K562 (cell line): ENCODE measurements at regions not wholly inside any gene's neighbourhood (a gene's known extent, or its start where the extent isn't known, plus 50 kb on each side); places are given as distances from the start of the nearest gene placed in this dataset.

ENCODE experiments used
- ATAC-seq: fragments of 200-7000 bp; cut with Tn5 transposase; 3 replicates; pipeline ENCODE4 v1.9.1; 2020; ENCODE audit warnings: moderate library complexity
- BruUV-seq: library from RNA; stranded (reverse); fragments of 400-500 nt; replicated peaks from 2 replicates; lab custom pipeline; 2021; lab: Mats Ljungman, UMichigan
- CTCF ChIA-PET: fragments of 300-600 bp; formaldehyde crosslinking; extraction: SDS; loops from one replicate; lab custom pipeline; 2021; ENCODE audit warnings: low intra/inter-chr PET ratio; lab: Yijun Ruan, JAX
- POLR2A ChIA-PET: fragments of 300-600, 350-650 bp; sonication (Branson Sonifier 250); formaldehyde crosslinking; extraction: SDS; loops from one replicate; lab custom pipeline; 2021; ENCODE audit warnings: antibody characterized with exemption, inconsistent platforms; lab: Yijun Ruan, JAX
- DNase-seq, 4 experiments: peaks; one replicate each; pipeline versions ENCODE4 v3.0.0 to v3.0.0-alpha.2; 2011 to 2018; ENCODE audit warnings: low spot score in 3 of 4, mixed read lengths in 3 of 4; ENCODE audit errors: extremely low read depth in 1 of 4
- FAIRE-seq: peaks from 2 replicates; lab custom pipeline; 2011; peaks lifted over from hg19 to GRCh38; lab: Jason Lieb, UNC
- H2AFZ ChIP-seq: 2 replicates; pipeline ENCODE4 v1.6.0; 2011; ENCODE audit warnings: low read depth, low read length, control low read depth, inconsistent platforms
- H3K27ac ChIP-seq: fragments of 200-600 bp; 3 replicates; pipeline ENCODE4 v1.8.0; 2011; ENCODE audit warnings: low read depth, mild to moderate bottlenecking, control low read depth, inconsistent platforms, low read length, moderate library complexity, mixed read lengths; ENCODE audit errors: extremely low read depth
- H3K27me3 ChIP-seq, 2 experiments: fragments of 300-600 bp in 1 of 2; 2 replicates in 1 of 2; 3 replicates in 1 of 2; pipeline versions ENCODE4 v1.6.0 to v1.8.0; 2011; ENCODE audit warnings: inconsistent platforms in 2 of 2, low read length in 2 of 2, mild to moderate bottlenecking in 1 of 2, mixed read lengths in 1 of 2, moderate library complexity in 1 of 2; ENCODE audit not compliant: control insufficient read depth in 2 of 2, insufficient read depth in 2 of 2
- H3K36me3 ChIP-seq: fragments of 300-600 bp; 3 replicates; pipeline ENCODE4 v1.8.0; 2011; ENCODE audit warnings: mild to moderate bottlenecking, low read length, inconsistent platforms; ENCODE audit not compliant: control insufficient read depth, insufficient read depth
- H3K4me1 ChIP-seq, 2 experiments: fragments of 200-600 bp in 1 of 2; replicated peaks in 1 of 2; 2 replicates in 1 of 2; 3 replicates in 1 of 2; pipeline versions ENCODE4 v1.5.1 to v1.8.0; 2011; ENCODE audit warnings: inconsistent platforms in 2 of 2, low read length in 2 of 2, mild to moderate bottlenecking in 1 of 2, mixed read lengths in 1 of 2, moderate library complexity in 1 of 2; ENCODE audit not compliant: control insufficient read depth in 2 of 2, insufficient read depth in 2 of 2
- H3K4me2 ChIP-seq: 2 replicates; pipeline ENCODE4 v1.6.1; 2011; ENCODE audit warnings: low read length, control low read depth, inconsistent platforms, mixed read lengths; ENCODE audit not compliant: insufficient read depth
- H3K4me3 ChIP-seq: fragments of 200-600 bp; sonication (generic), shearing (Covaris generic); 2 replicates; pipeline ENCODE4 v1.5.1; 2016; ENCODE audit warnings: control low read depth, inconsistent platforms
- H3K79me2 ChIP-seq: fragments of 200-600 bp; 3 replicates; pipeline ENCODE4 v1.8.0; 2011; ENCODE audit warnings: low read length, inconsistent platforms; ENCODE audit not compliant: control insufficient read depth, insufficient read depth
- H3K9ac ChIP-seq, 2 experiments: 2 replicates each; pipeline versions ENCODE4 v1.6.0 to v1.6.1; 2011; ENCODE audit warnings: low read depth in 2 of 2, low read length in 2 of 2, control low read depth in 1 of 2, inconsistent platforms in 1 of 2, mild to moderate bottlenecking in 1 of 2, mixed read lengths in 1 of 2; ENCODE audit not compliant: insufficient read depth in 1 of 2
- H3K9me1 ChIP-seq: one replicate; pipeline ENCODE4 v1.6.0; 2011; ENCODE audit warnings: inconsistent platforms, mild to moderate bottlenecking, low read length, moderate library complexity; ENCODE audit not compliant: control insufficient read depth, insufficient read depth
- H3K9me3 ChIP-seq: replicated peaks from 2 replicates; pipeline ENCODE4 v1.5.1; 2011; ENCODE audit warnings: low read depth, low read length, inconsistent platforms; ENCODE audit not compliant: control insufficient read depth, insufficient read depth
- H4K20me1 ChIP-seq: replicated peaks from 2 replicates; pipeline ENCODE4 v1.6.1; 2011; ENCODE audit warnings: low read length, inconsistent platforms, mixed read lengths; ENCODE audit not compliant: control insufficient read depth, insufficient read depth
- CEBPZ ChIP-seq: fragments of 150-350 bp; IDR thresholded peaks from 2 replicates; pipeline ENCODE4 v1.6.1; 2014; ENCODE audit warnings: low read depth, mild to moderate bottlenecking, low read length, borderline replicate concordance
- HDAC3 ChIP-seq: fragments of 450-650 bp; IDR thresholded peaks from 2 replicates; pipeline ENCODE4 v1.6.1; 2018; ENCODE audit warnings: borderline replicate concordance, mild to moderate bottlenecking, moderate library complexity; ENCODE audit not compliant: partially characterized antibody
- POLR2B ChIP-seq: fragments of 450-650 bp; IDR thresholded peaks from 2 replicates; pipeline ENCODE4 v1.6.1; 2018; ENCODE audit warnings: low read depth; ENCODE audit not compliant: partially characterized antibody
- RCOR1 ChIP-seq, 2 experiments: IDR thresholded peaks; 2 replicates each; pipeline ENCODE4 v1.6.1; 2012; ENCODE audit warnings: low read depth in 2 of 2, low read length in 2 of 2, borderline replicate concordance in 1 of 2, improper control_type of control experiment in 1 of 2
- ZNF224 ChIP-seq: sonication (generic); formaldehyde crosslinking; IDR thresholded peaks from 2 replicates; pipeline ENCODE4 v1.8.0; 2022; ENCODE audit warnings: mild to moderate bottlenecking, missing genetic modification reagents
- ZNF551 ChIP-seq: fragments of 250-450 bp; sonication (Bioruptor Pico); IDR thresholded peaks from 2 replicates; pipeline ENCODE4 v1.5.0; 2021; ENCODE audit warnings: mild to moderate bottlenecking, moderate library complexity
- ZNF696 ChIP-seq: fragments of 250-450 bp; sonication (Bioruptor Pico); conservative IDR thresholded peaks from 2 replicates; pipeline ENCODE4 v1.4.0; 2020; ENCODE audit warnings: mild to moderate bottlenecking, moderate library complexity
- WGBS: fragments of 100-300 bp; shearing (Covaris generic); methylation state at CpG from one replicate; pipeline ENCODE4 v1.1.6; 2016; ENCODE audit warnings: low coverage, mixed read lengths; ENCODE audit not compliant: insufficient coverage; ENCODE audit errors: missing lambda C conversion rate; 5-methylcytosine and 5-hydroxymethylcytosine counted together
- in situ Hi-C: fragments of 300-500 bp; cut with MboI; formaldehyde crosslinking; loops from 4 replicates; pipeline ENCODE4 v1.15.0; 2018; ENCODE audit warnings: inconsistent platforms, mixed read lengths
- intact Hi-C: fragments of 100-400 bp; cut with micrococcal nuclease; formaldehyde crosslinking; loops from 2 replicates; pipeline ENCODE4 v1.14.2; 2022
- TF ChIP-seq, protein P1 (sequence below): fragments of 250-450 bp; sonication (Bioruptor Pico); IDR thresholded peaks from 2 replicates; pipeline ENCODE4 v1.5.0; 2020; ENCODE audit warnings: mild to moderate bottlenecking
- TF ChIP-seq, protein P2 (sequence below), 2 experiments: IDR thresholded peaks; 2 replicates each; pipeline ENCODE4 v1.6.1; 2012; ENCODE audit warnings: improper control_type of control experiment in 2 of 2, low read depth in 2 of 2, low read length in 2 of 2, borderline replicate concordance in 1 of 2

GRCh38 chr4:19074036-19074435 lies 1052.5 kb upstream of the LCORL start:
- DNase-seq (no peak), ATAC-seq (no peak), FAIRE-seq (no peak)
- Histone ChIP-seq H4K20me1 (no peaks in the 10 kb centered on the region), H3K27me3 (no peaks in the 10 kb centered on the region), H3K27ac (no peak overlapping the region), H3K4me1 (no peaks in the 10 kb centered on the region), H3K36me3 (no peaks in the 10 kb centered on the region), H3K9ac (no peak overlapping the region), H3K9me1 (no peaks in the 10 kb centered on the region), H3K79me2 (no peaks in the 10 kb centered on the region), H2AFZ (no peak overlapping the region), H3K9me3 (no peaks in the 10 kb centered on the region; the same call in 1 of the 2 replicates), H3K4me3 (no peak overlapping the region), H3K4me2 (no peak overlapping the region)
- ChIA-PET POLR2A (no interaction called here), CTCF (no interaction called here)
- 0% methylated on average over 2 of the region's 2 CpGs for WGBS
- in situ Hi-C loops (no loop called here), intact Hi-C loops (no loop called here)
- no TSS peak for BruUV-seq
- TF ChIP-seq, protein P1, sequence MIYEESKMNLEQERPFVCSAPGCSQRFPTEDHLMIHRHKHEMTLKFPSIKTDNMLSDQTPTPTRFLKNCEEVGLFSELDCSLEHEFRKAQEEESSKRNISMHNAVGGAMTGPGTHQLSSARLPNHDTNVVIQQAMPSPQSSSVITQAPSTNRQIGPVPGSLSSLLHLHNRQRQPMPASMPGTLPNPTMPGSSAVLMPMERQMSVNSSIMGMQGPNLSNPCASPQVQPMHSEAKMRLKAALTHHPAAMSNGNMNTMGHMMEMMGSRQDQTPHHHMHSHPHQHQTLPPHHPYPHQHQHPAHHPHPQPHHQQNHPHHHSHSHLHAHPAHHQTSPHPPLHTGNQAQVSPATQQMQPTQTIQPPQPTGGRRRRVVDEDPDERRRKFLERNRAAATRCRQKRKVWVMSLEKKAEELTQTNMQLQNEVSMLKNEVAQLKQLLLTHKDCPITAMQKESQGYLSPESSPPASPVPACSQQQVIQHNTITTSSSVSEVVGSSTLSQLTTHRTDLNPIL (CRISPR knock-in tag), result no peak
- TF ChIP-seq ZNF696 (CRISPR knock-in tag), result no peak
- TF ChIP-seq ZNF551 (CRISPR knock-in tag), result no peak
- TF ChIP-seq ZNF224 (CRISPR knock-in tag), result no peak

DNA sequence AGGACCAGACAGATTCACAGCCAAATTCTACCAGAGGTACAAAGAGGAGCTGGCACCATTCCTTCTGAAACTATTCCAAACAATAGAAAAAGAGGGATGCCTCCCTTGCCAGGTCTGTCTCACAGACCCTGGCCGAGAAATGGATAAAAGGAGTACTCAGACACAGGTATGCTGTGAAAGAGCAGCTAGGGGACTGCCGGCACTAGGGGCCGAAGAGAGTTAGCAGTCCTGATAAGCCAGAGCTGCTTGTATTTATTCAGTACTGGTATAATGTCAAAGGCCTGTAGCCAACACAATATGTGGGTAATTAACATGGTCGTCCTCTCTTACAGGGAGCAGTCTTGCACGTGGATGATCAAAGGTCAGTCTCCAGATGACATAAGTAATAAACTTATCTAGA lies 1042.1 kb upstream of the LCORL start:
- FAIRE-seq, result no peak
- ATAC-seq, result no peak
- CTCF ChIA-PET, result no interaction called here
- H3K79me2 ChIP-seq, result no peaks in the 10 kb centered on the region
- H3K4me1 ChIP-seq, result no peaks in the 10 kb centered on the region
- no peak overlapping the region for H2AFZ ChIP-seq
- H3K9me1 ChIP-seq, result no peaks in the 10 kb centered on the region
- no TSS peak for BruUV-seq
- no peaks in the 10 kb centered on the region for H3K9me3 ChIP-seq
- no peak overlapping the region for H3K4me3 ChIP-seq
- H4K20me1 ChIP-seq, result no peaks in the 10 kb centered on the region
- no peak overlapping the region for H3K27ac ChIP-seq
- no peak for DNase-seq
- H3K9ac ChIP-seq, result no peak overlapping the region
- no peaks in the 10 kb centered on the region for H3K36me3 ChIP-seq
- 4% methylated on average over 5 of the region's 5 CpGs for WGBS
- POLR2A ChIA-PET, result no interaction called here
- in situ Hi-C loops (no loop called here), intact Hi-C loops (no loop called here)
- no peak overlapping the region for H3K4me2 ChIP-seq
- no peaks in the 10 kb centered on the region for H3K27me3 ChIP-seq
- TF ChIP-seq, protein P2, sequence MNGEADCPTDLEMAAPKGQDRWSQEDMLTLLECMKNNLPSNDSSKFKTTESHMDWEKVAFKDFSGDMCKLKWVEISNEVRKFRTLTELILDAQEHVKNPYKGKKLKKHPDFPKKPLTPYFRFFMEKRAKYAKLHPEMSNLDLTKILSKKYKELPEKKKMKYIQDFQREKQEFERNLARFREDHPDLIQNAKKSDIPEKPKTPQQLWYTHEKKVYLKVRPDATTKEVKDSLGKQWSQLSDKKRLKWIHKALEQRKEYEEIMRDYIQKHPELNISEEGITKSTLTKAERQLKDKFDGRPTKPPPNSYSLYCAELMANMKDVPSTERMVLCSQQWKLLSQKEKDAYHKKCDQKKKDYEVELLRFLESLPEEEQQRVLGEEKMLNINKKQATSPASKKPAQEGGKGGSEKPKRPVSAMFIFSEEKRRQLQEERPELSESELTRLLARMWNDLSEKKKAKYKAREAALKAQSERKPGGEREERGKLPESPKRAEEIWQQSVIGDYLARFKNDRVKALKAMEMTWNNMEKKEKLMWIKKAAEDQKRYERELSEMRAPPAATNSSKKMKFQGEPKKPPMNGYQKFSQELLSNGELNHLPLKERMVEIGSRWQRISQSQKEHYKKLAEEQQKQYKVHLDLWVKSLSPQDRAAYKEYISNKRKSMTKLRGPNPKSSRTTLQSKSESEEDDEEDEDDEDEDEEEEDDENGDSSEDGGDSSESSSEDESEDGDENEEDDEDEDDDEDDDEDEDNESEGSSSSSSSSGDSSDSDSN (IDR thresholded peaks at IDR 0.05; ENCODE audit: borderline replicate concordance in 1 of 2, low read depth in 2 of 2, low read length in 2 of 2), result no peak
- TF ChIP-seq HDAC3 (no peak), POLR2B (no peak), RCOR1 (IDR thresholded peaks at IDR 0.05; ENCODE audit: borderline replicate concordance in 1 of 2, low read depth in 2 of 2, low read length in 2 of 2) (no peak), CEBPZ (no peak)
